OCI-LY3 (cell line): ENCODE measurements at regions not wholly inside any gene's neighbourhood (a gene's known extent, or its start where the extent isn't known, plus 50 kb on each side); places are given as distances from the start of the nearest gene placed in this dataset.

ENCODE experiments used
- CTCF ChIP-seq: fragments of 200-600, 300-600 bp; sonication (generic); IDR thresholded peaks from 2 replicates; pipeline ENCODE4 v1.5.1; 2014; ENCODE audit warnings: antibody characterized with exemption, low read length, low read depth
- EZH2phosphoT487 ChIP-seq: fragments of 200-600 bp; shearing (Covaris generic); IDR thresholded peaks from 2 replicates; pipeline ENCODE4 v1.6.1; 2018; ENCODE audit warnings: antibody characterized with exemption, mixed run types, low read depth

- TF ChIP-seq CTCF (no peak), EZH2phosphoT487 (no peak)
These were observed 229.1 kb upstream of the JARID2 start for GRCh38 chr6:15016813-15017212.
